Colonic mucosa (tissue), 4 donors: ENCODE measurements at regions not wholly inside any gene's neighbourhood (a gene's known extent, or its start where the extent isn't known, plus 50 kb on each side); places are given as distances from the start of the nearest gene placed in this dataset.

ENCODE experiments used
- DNase-seq: peaks from one replicate; pipeline ENCODE4 v3.0.0-alpha.2; 2020
- H3K27ac ChIP-seq: fragments of 200-600 bp; one replicate; pipeline ENCODE4 v1.8.0; 2021
- H3K27me3 ChIP-seq: fragments of 200-600 bp; one replicate; pipeline ENCODE4 v1.8.0; 2021
- H3K36me3 ChIP-seq: fragments of 200-600 bp; one replicate; pipeline ENCODE4 v1.8.0; 2021
- H3K4me1 ChIP-seq: fragments of 200-600 bp; one replicate; pipeline ENCODE4 v1.8.0; 2021; ENCODE audit warnings: mild to moderate bottlenecking
- H3K4me3 ChIP-seq: fragments of 200-600 bp; one replicate; pipeline ENCODE4 v1.8.0; 2021
- H3K9ac ChIP-seq, 2 donors: one replicate each; pipeline ENCODE4 v1.7.0; 2013; ENCODE audit warnings: control low read depth in 2 of 2, low read depth in 2 of 2, low read length in 2 of 2
- H3K9me3 ChIP-seq: fragments of 200-600 bp; one replicate; pipeline ENCODE4 v1.8.0; 2021
- intact Hi-C: fragments of 100-400 bp; cut with DNase I; formaldehyde crosslinking; loops from one replicate; pipeline ENCODE4 v1.14.1; 2022
- TF ChIP-seq, protein P1 (sequence below): fragments of 200-600 bp; IDR thresholded peaks from one replicate; pipeline ENCODE4 v1.8.0; 2022; ENCODE audit warnings: antibody characterized with exemption, mild to moderate bottlenecking
- donor health status: healthy.
- donor health status: DM: no; HTN: no; CAD: no.
- donor health status: DM: no; HTN: no; CAD: no.

DNA sequence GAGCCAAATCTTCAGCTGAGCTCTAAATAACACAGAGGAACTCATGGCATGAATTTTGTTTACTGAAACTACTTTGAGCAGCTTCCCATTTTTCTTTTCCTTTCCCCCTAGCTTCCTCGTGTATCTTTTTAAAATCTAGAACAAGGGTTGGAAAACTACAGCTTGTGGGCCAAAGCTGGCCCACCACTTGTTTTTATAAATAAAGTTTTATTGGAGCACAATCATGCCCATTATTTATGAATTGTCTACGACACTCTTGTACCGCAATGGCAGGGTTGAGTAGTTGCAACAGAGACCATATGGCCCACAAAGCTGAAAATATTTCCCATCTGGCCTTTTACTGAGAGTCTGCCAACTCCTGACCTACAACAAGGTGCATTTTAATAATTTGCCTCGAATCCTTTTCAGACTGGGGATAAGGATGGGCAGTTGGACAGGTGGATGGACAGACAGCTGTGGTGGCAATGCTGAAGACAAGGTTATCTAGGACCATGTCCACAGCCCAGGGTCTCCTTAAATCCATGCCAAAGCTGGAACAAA, 87.7 kb downstream of the RMI2 start:
- H3K27ac ChIP-seq = no peak overlapping the region
- H3K36me3 ChIP-seq = no peaks in the 10 kb centered on the region
- DNase-seq = no peak
- intact Hi-C loops = no loop called here
- H3K9me3 ChIP-seq = no peaks in the 10 kb centered on the region
- no peak overlapping the region for H3K9ac ChIP-seq
- H3K4me3 ChIP-seq = no peak overlapping the region
- H3K27me3 ChIP-seq = no peaks in the 10 kb centered on the region
- TF ChIP-seq, protein P1, sequence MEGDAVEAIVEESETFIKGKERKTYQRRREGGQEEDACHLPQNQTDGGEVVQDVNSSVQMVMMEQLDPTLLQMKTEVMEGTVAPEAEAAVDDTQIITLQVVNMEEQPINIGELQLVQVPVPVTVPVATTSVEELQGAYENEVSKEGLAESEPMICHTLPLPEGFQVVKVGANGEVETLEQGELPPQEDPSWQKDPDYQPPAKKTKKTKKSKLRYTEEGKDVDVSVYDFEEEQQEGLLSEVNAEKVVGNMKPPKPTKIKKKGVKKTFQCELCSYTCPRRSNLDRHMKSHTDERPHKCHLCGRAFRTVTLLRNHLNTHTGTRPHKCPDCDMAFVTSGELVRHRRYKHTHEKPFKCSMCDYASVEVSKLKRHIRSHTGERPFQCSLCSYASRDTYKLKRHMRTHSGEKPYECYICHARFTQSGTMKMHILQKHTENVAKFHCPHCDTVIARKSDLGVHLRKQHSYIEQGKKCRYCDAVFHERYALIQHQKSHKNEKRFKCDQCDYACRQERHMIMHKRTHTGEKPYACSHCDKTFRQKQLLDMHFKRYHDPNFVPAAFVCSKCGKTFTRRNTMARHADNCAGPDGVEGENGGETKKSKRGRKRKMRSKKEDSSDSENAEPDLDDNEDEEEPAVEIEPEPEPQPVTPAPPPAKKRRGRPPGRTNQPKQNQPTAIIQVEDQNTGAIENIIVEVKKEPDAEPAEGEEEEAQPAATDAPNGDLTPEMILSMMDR = no peak
- H3K4me1 ChIP-seq = no peaks in the 10 kb centered on the region

DNA sequence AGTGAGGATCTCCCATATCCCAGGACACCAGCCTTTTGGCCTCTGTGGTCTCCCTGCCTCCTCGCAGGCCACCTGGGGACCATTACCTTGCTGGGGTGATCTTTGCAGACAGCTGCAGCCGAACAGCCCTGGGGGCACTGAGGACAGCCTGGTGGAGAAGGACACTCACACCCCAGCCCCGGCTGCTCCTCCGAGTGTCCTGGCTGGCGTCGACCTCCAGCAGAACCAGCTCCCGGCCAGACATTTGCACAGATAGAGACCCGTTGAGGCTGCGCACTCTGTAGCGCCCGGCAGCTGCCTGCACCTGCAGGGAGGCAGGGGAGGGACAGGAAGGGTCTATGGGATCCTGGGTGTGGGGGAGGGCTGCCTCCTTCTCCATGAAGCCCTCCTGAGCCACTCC, 90.3 kb downstream of the RMI2 start:
- intact Hi-C loops = no loop called here
- Histone ChIP-seq H3K27me3 (no peaks in the 10 kb centered on the region), H3K9me3 (no peaks in the 10 kb centered on the region), H3K27ac (no peak overlapping the region), H3K36me3 (no peaks in the 10 kb centered on the region), H3K4me3 (no peak overlapping the region), H3K9ac (no peak overlapping the region), H3K4me1 (no peaks in the 10 kb centered on the region)
- no peak for DNase-seq
- TF ChIP-seq, protein P1 = no peak

DNA sequence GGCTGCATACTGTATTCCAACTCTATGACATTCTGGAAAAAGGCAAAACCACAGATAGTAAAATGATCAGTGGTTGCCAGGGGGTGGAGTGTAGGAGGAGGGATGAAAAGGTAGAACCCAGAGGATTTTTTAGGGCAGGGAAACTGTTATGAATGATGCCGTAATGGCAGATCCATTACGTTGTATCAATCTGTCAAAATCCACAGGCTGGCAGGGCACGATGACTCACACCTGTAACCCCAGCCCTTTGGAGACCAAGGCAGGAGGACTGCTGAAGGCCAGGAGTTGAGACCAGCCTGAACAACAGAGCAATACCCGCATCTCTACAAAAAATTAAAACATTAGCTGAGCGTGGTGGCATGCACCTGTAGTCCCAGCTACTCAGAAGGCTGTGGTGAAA, 91.8 kb downstream of the RMI2 start:
- H3K4me1 ChIP-seq = no peaks in the 10 kb centered on the region
- TF ChIP-seq, protein P1 = no peak
- H3K4me3 ChIP-seq = no peak overlapping the region
- H3K27ac ChIP-seq = no peak overlapping the region
- no peaks in the 10 kb centered on the region for H3K36me3 ChIP-seq
- no peak overlapping the region for H3K9ac ChIP-seq
- no peaks in the 10 kb centered on the region for H3K27me3 ChIP-seq
- no peaks in the 10 kb centered on the region for H3K9me3 ChIP-seq
- no peak for DNase-seq
- intact Hi-C loops = no loop called here

DNA sequence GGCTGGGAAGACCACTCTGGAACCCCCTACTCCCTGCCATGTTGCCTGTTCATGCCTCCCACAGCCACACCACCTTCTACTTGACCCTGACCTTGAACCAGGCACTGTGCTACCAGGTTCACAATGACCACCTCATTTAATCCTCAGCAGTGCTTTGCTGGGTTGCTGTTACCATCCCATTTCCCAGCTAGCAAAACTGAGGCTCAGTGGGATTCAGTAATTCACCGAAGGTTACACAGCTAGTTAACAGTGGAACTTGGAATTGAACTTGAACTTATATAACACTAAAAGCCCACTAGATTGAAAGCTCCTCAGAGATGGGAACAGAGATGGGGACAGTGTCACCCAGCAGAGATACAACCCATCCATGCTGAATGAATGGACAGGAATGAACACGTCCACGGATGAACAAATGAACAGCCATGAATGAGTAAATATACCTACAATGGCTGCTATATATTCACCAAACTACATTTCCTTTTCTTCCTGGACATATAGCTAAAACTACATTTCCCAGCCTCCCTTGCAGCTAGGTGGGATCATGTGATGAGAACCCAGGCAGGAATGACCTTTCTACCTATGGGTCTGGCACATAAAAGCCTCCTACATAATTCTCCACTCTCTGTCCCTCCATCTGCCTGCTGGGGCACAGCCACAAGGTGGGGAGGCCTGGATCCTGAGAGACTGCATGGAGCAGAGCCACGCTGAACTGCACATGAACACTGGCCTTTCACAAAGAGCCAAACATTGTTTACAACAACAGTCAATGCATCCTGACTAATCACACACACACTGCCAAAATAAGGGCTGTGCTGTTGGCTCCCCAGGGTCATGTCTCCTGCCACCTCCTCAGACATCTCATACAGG, 94.8 kb downstream of the RMI2 start:
- Histone ChIP-seq H3K27me3 (no peaks in the 10 kb centered on the region), H3K9me3 (no peaks in the 10 kb centered on the region), H3K36me3 (no peaks in the 10 kb centered on the region), H3K27ac (no peak overlapping the region), H3K4me1 (no peaks in the 10 kb centered on the region), H3K4me3 (no peak overlapping the region), H3K9ac (no peak overlapping the region)
- DNase-seq = no peak
- TF ChIP-seq, protein P1 = no peak
- intact Hi-C loops = no loop called here

DNA sequence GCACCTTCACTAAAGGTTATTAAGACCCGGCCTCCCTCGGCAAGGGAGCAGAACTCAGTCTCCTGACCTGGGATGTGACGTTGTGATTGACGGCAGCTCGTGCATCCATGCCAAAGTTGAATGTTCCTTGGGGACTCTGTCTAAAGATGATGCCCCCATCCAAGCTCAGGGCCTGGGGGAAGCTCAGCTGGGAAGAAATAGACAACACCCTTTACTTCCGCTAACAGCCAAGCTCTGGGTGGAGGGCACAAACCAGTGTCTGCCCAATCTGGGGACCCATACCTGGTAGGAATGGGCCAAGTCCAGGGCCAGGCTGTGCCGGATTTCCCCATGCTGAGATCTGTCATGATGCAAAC, 95.4 kb downstream of the RMI2 start:
- intact Hi-C loops = no loop called here
- H3K4me1 ChIP-seq = no peaks in the 10 kb centered on the region
- H3K27me3 ChIP-seq = no peaks in the 10 kb centered on the region
- H3K4me3 ChIP-seq = no peak overlapping the region
- no peaks in the 10 kb centered on the region for H3K9me3 ChIP-seq
- H3K36me3 ChIP-seq = no peaks in the 10 kb centered on the region
- H3K9ac ChIP-seq = no peak overlapping the region
- DNase-seq = no peak
- no peak overlapping the region for H3K27ac ChIP-seq
- TF ChIP-seq, protein P1 = no peak
